H9 (cell line): ENCODE measurements at regions not wholly inside any gene's neighbourhood (a gene's known extent, or its start where the extent isn't known, plus 50 kb on each side); places are given as distances from the start of the nearest gene placed in this dataset.
A peak's percentile ranks its signal among the peaks of the same experiment; 100 is the strongest.

Experiments
- DNase-seq: peaks from one replicate; pipeline ENCODE4 v3.0.0-alpha.2; 2017
- H2AFZ ChIP-seq: one replicate; pipeline ENCODE4 v1.6.1; 2013; ENCODE audit warnings: mild to moderate bottlenecking, low read length, control low read depth, moderate library complexity
- H2AK5ac ChIP-seq: 2 replicates; pipeline ENCODE4 v1.6.1; 2013; ENCODE audit warnings: low read length, control low read depth, mixed read lengths; ENCODE audit not compliant: insufficient read length
- H2BK120ac ChIP-seq: one replicate; pipeline ENCODE4 v1.6.1; 2013; ENCODE audit warnings: low read depth, mild to moderate bottlenecking, low read length, control low read depth, inconsistent platforms; ENCODE audit not compliant: poor library complexity, severe bottlenecking
- H2BK12ac ChIP-seq: 2 replicates; pipeline ENCODE4 v1.6.1; 2013; ENCODE audit warnings: low read length, control low read depth, mixed read lengths, low read depth; ENCODE audit not compliant: insufficient read length
- H2BK15ac ChIP-seq: 2 replicates; pipeline ENCODE4 v1.6.1; 2013; ENCODE audit warnings: low read depth, low read length, control low read depth
- H2BK20ac ChIP-seq: one replicate; pipeline ENCODE4 v1.6.1; 2013; ENCODE audit warnings: low read depth, mild to moderate bottlenecking, low read length, control low read depth, inconsistent platforms; ENCODE audit not compliant: poor library complexity, severe bottlenecking
- H2BK5ac ChIP-seq: 2 replicates; pipeline ENCODE4 v1.6.1; 2013; ENCODE audit warnings: low read length, control low read depth, mixed read lengths; ENCODE audit not compliant: insufficient read length
- H3K14ac ChIP-seq: 2 replicates; pipeline ENCODE4 v1.6.1; 2013; ENCODE audit warnings: low read length, control low read depth; ENCODE audit not compliant: insufficient read depth
- H3K18ac ChIP-seq: 2 replicates; pipeline ENCODE4 v1.6.1; 2013; ENCODE audit warnings: low read depth, mild to moderate bottlenecking, mixed read lengths, low read length, control low read depth; ENCODE audit not compliant: insufficient read length
- H3K23ac ChIP-seq: 2 replicates; pipeline ENCODE4 v1.6.1; 2013; ENCODE audit warnings: low read length, control low read depth, mixed read lengths, low read depth; ENCODE audit not compliant: insufficient read length
- H3K23me2 ChIP-seq: 2 replicates; pipeline ENCODE4 v1.6.1; 2013; ENCODE audit warnings: low read depth, mild to moderate bottlenecking, mixed read lengths, low read length, control low read depth; ENCODE audit not compliant: insufficient read length, poor library complexity, severe bottlenecking
- H3K27ac ChIP-seq: 2 replicates; pipeline ENCODE4 v1.5.1; 2013; ENCODE audit warnings: low read length, control low read depth, mixed read lengths, low read depth; ENCODE audit not compliant: insufficient read length
- H3K27me3 ChIP-seq: 2 replicates; pipeline ENCODE4 v1.6.1; 2013; ENCODE audit warnings: low read length, control low read depth, inconsistent platforms; ENCODE audit not compliant: insufficient read depth
- H3K4ac ChIP-seq: 2 replicates; pipeline ENCODE4 v1.6.1; 2013; ENCODE audit warnings: low read depth, mild to moderate bottlenecking, control low read depth, inconsistent platforms, low read length, moderate library complexity
- H3K4me1 ChIP-seq: 2 replicates; pipeline ENCODE4 v1.6.1; 2013; ENCODE audit warnings: low read length, control low read depth, inconsistent platforms; ENCODE audit not compliant: insufficient read depth
- H3K4me2 ChIP-seq: 2 replicates; pipeline ENCODE4 v1.6.1; 2013; ENCODE audit warnings: low read length, control low read depth, mixed read lengths; ENCODE audit not compliant: insufficient read length, insufficient read depth
- H3K56ac ChIP-seq: 2 replicates; pipeline ENCODE4 v1.6.1; 2013; ENCODE audit warnings: low read depth, mild to moderate bottlenecking, mixed read lengths, low read length, control low read depth; ENCODE audit not compliant: insufficient read length
- H3K79me1 ChIP-seq: 2 replicates; pipeline ENCODE4 v1.6.1; 2013; ENCODE audit warnings: low read depth, mild to moderate bottlenecking, moderate library complexity, low read length, control low read depth, inconsistent platforms; ENCODE audit not compliant: insufficient read depth, poor library complexity, severe bottlenecking
- H3K79me2 ChIP-seq: 2 replicates; pipeline ENCODE4 v1.6.1; 2013; ENCODE audit warnings: low read length, control low read depth, inconsistent platforms; ENCODE audit not compliant: insufficient read depth
- H3K9ac ChIP-seq: 2 replicates; pipeline ENCODE4 v1.6.1; 2013; ENCODE audit warnings: low read length, control low read depth, mixed read lengths; ENCODE audit not compliant: insufficient read length; ENCODE audit errors: extremely low read depth
- H3K9me3 ChIP-seq: one replicate; pipeline ENCODE4 v1.6.1; 2013; ENCODE audit warnings: low read depth, low read length, inconsistent platforms; ENCODE audit not compliant: control insufficient read depth
- H3T11ph ChIP-seq: one replicate; pipeline ENCODE4 v1.6.1; 2013; ENCODE audit warnings: mild to moderate bottlenecking, low read length, control low read depth, inconsistent platforms
- H4K20me1 ChIP-seq: one replicate; pipeline ENCODE4 v1.6.1; 2013; ENCODE audit not compliant: control insufficient read depth, insufficient read length, insufficient read depth
- H4K5ac ChIP-seq: 2 replicates; pipeline ENCODE4 v1.6.1; 2013; ENCODE audit warnings: low read depth, mild to moderate bottlenecking, mixed read lengths, low read length, control low read depth; ENCODE audit not compliant: insufficient read length
- H4K8ac ChIP-seq: replicated peaks from 2 replicates; pipeline ENCODE4 v1.6.1; 2013; ENCODE audit warnings: low read length, control low read depth, mixed read lengths, low read depth; ENCODE audit not compliant: insufficient read length
- H4K91ac ChIP-seq: 2 replicates; pipeline ENCODE4 v1.6.1; 2013; ENCODE audit warnings: low read depth, mild to moderate bottlenecking, moderate library complexity, mixed read lengths, low read length, control low read depth; ENCODE audit not compliant: insufficient read length
- H3K27ac Mint-ChIP-seq, 3 experiments: 2 replicates in 2 of 3; 3 replicates in 1 of 3; pipeline ENCODE4 v1.8.0; 2020 to 2021; ENCODE audit warnings: mixed read lengths in 3 of 3, mild to moderate bottlenecking in 1 of 3, moderate library complexity in 1 of 3
- H3K27me3 Mint-ChIP-seq: 2 replicates; pipeline ENCODE4 v1.8.0; 2021; ENCODE audit warnings: low read depth, mild to moderate bottlenecking, moderate library complexity, mixed read lengths
- H3K36me3 Mint-ChIP-seq, 3 experiments: 2 replicates in 2 of 3; 3 replicates in 1 of 3; pipeline ENCODE4 v1.8.0; 2020 to 2021; ENCODE audit warnings: low read depth in 3 of 3, mixed read lengths in 3 of 3; ENCODE audit not compliant: insufficient read depth in 1 of 3
- H3K4me1 Mint-ChIP-seq, 2 experiments: 2 replicates each; pipeline ENCODE4 v1.8.0; 2020; ENCODE audit warnings: mixed read lengths in 2 of 2
- H3K4me3 Mint-ChIP-seq, 2 experiments: 2 replicates in 1 of 2; 3 replicates in 1 of 2; pipeline ENCODE4 v1.8.0; 2020 to 2021; ENCODE audit warnings: mild to moderate bottlenecking in 2 of 2, mixed read lengths in 2 of 2, moderate library complexity in 1 of 2
- H3K9me3 Mint-ChIP-seq, 2 experiments: 2 replicates in 1 of 2; 3 replicates in 1 of 2; pipeline ENCODE4 v1.8.0; 2020; ENCODE audit warnings: mild to moderate bottlenecking in 2 of 2, mixed read lengths in 2 of 2, moderate library complexity in 1 of 2
- CTCF ChIP-seq: fragments of 200-600 bp; sonication (generic); conservative IDR thresholded peaks from 3 replicates; pipeline ENCODE4 v1.8.0; 2021; ENCODE audit warnings: antibody characterized with exemption, mild to moderate bottlenecking
- WGBS: extraction: QIAGEN DNeasy Blood & Tissue Kit; methylation state at CpG from one replicate; pipeline ENCODE4 v1.1.7; 2013; ENCODE audit warnings: missing lambda C conversion rate, low lambda C conversion rate, mixed read lengths; ENCODE audit not compliant: insufficient read length; ENCODE audit errors: extremely low coverage; 5-methylcytosine and 5-hydroxymethylcytosine counted together

GRCh38 chr4:181548873-181549575 lies 694.2 kb upstream of the TENM3 start:
- Histone ChIP-seq H4K8ac (no peak overlapping the region), H2AFZ (no peak overlapping the region), H3K9me3 (no peaks in the 10 kb centered on the region), H3K23me2 (no peaks in the 10 kb centered on the region), H3K4me2 (no peak overlapping the region), H2AK5ac (no peak overlapping the region), H3K4ac (no peak overlapping the region), H3K79me1 (no peaks in the 10 kb centered on the region), H3K4me1 (peaks cover 4% of the 10 kb centered on the region; the same call in 1 of the 2 replicates), H3K18ac (no peak overlapping the region), H3K9ac (no peak overlapping the region), H2BK5ac (no peak overlapping the region), H3K27ac (no peak overlapping the region), H3T11ph (no peak overlapping the region), H4K91ac (no peak overlapping the region), H3K27me3 (no peaks in the 10 kb centered on the region), H2BK20ac (no peak overlapping the region), H4K20me1 (no peaks in the 10 kb centered on the region), H2BK120ac (no peak overlapping the region), H2BK15ac (no peak overlapping the region), H3K56ac (no peak overlapping the region), H3K79me2 (no peaks in the 10 kb centered on the region), H3K23ac (no peak overlapping the region), H3K14ac (no peak overlapping the region), H2BK12ac (no peak overlapping the region), H4K5ac (no peak overlapping the region)
- H3K27me3 Mint-ChIP-seq = no peaks in the 10 kb centered on the region
- peaks cover 14 to 15% of the 10 kb centered on the region in 2 experiments for H3K4me1 Mint-ChIP-seq
- DNase-seq = peak; percentile 34
- H3K27ac Mint-ChIP-seq = no peak overlapping the region; a peak in 1 of 7 replicates
- H3K9me3 Mint-ChIP-seq = no peaks in the 10 kb centered on the region; a peak in 1 of 5 replicates
- WGBS = no CpG with 5 or more reads among the region's 9 CpGs
- H3K4me3 Mint-ChIP-seq = no peak overlapping the region
- no peak for TF ChIP-seq CTCF
- H3K36me3 Mint-ChIP-seq = no peaks in the 10 kb centered on the region; a peak in 1 of 7 replicates
